NCI-H524 (cell line): ENCODE measurements at regions not wholly inside any gene's neighbourhood (a gene's known extent, or its start where the extent isn't known, plus 50 kb on each side); places are given as distances from the start of the nearest gene placed in this dataset.
A peak's percentile ranks its signal among the peaks of the same experiment; 100 is the strongest.

Experiments used
- DNase-seq, 2 experiments: peaks; one replicate each; lab custom pipeline; 2025; lab: John Stamatoyannopoulos, UW

- no peak for DNase-seq
These were observed 82.4 kb upstream of the ZIC3 start for GRCh38 chrX:137483554-137483953.

DNA sequence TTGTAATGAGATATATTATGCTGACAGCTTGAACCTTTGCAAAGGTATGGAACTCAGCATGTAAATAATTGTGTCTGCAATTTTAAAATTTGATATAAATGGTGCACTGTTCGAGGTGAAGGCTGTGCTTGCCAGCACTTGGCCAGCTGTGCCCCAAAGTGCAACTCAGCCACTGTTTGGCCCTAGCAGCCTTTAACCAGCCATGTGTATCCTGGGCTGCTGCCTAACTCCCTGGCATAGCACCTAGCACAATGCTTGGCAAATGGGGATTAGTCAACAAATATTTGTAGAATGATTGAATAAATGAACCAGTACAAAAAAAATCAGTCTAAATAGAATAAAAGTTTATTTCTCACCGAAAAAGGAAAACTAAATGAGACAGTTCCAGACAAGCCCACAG lies 83.8 kb upstream of the ZIC3 start:
- no peak for DNase-seq

DNA sequence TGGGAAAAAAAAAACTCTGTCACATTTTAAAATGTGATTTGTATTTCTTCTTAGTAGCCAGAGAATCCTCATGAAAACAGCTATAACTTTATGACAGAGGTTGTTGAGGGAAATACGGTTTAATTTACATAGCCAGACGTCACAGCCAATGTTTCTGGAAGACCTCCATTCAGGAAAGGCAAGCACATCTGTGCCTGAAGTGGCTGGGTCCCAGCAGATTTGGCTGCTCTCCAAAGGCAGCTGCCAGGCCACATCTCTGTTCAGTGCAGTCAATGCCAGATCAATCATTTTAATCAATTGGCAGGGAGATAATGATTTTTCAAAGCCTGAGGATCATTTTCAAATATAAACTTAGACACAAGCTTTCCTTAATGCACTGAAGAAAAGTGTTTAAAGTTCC lies 86.5 kb upstream of the ZIC3 start:
- peak in 1 of 2 experiments; percentile 45 for DNase-seq

- no peak for DNase-seq
These were observed 124.2 kb upstream of the ZIC3 start for GRCh38 chrX:137441711-137442110.

GRCh38 chrX:137432609-137433008 lies 133.3 kb upstream of the ZIC3 start:
- peak; percentile 25 to 55 for DNase-seq

- no peak for DNase-seq
These were observed 134.0 kb upstream of the ZIC3 start for GRCh38 chrX:137431693-137432488.

- no peak for DNase-seq
These were observed 134.9 kb upstream of the ZIC3 start for GRCh38 chrX:137430984-137431475.

GRCh38 chrX:137430301-137430700 lies 135.6 kb upstream of the ZIC3 start:
- DNase-seq: no peak

- no peak for DNase-seq
These were observed 136.9 kb upstream of the ZIC3 start for GRCh38 chrX:137428766-137429591.

- no peak for DNase-seq
These were observed 137.7 kb upstream of the ZIC3 start for GRCh38 chrX:137428221-137428661.

GRCh38 chrX:137427816-137428215 lies 138.1 kb upstream of the ZIC3 start:
- DNase-seq: no peak

DNA sequence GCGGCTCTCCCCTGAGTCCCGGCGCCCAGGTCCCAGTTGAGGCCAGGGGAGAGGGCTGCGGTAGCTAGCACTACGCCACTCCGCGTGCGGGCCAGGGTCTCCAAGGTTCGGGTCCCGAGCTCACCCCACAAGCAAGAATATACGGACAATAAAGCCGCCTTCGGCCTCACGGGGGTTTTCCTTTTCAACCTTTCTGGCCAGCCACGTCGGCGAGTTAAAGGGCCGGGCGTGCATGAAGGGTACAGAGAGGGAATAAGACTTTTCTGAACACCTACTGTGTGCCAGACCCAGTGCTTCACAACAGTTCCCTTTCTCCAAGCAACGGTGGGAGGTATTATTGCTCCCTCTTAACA lies 138.5 kb upstream of the ZIC3 start:
- no peak for DNase-seq

- DNase-seq: peak in 1 of 2 experiments; percentile 24
These were observed 139.1 kb upstream of the ZIC3 start for GRCh38 chrX:137426695-137427425.

GRCh38 chrX:137425986-137426385 lies 139.9 kb upstream of the ZIC3 start:
- DNase-seq: peak; percentile 3 to 74

- DNase-seq: peak; percentile 15 to 58
These were observed 140.5 kb upstream of the ZIC3 start for GRCh38 chrX:137425273-137425902.

GRCh38 chrX:137424679-137425078 lies 141.2 kb upstream of the ZIC3 start:
- no peak for DNase-seq

- no peak for DNase-seq
These were observed 142.7 kb upstream of the ZIC3 start for GRCh38 chrX:137423241-137423640.

- DNase-seq: no peak
These were observed 147.8 kb upstream of the ZIC3 start for GRCh38 chrX:137418086-137418485.

GRCh38 chrX:137413190-137413589 lies 152.7 kb upstream of the ZIC3 start:
- DNase-seq: no peak

DNA sequence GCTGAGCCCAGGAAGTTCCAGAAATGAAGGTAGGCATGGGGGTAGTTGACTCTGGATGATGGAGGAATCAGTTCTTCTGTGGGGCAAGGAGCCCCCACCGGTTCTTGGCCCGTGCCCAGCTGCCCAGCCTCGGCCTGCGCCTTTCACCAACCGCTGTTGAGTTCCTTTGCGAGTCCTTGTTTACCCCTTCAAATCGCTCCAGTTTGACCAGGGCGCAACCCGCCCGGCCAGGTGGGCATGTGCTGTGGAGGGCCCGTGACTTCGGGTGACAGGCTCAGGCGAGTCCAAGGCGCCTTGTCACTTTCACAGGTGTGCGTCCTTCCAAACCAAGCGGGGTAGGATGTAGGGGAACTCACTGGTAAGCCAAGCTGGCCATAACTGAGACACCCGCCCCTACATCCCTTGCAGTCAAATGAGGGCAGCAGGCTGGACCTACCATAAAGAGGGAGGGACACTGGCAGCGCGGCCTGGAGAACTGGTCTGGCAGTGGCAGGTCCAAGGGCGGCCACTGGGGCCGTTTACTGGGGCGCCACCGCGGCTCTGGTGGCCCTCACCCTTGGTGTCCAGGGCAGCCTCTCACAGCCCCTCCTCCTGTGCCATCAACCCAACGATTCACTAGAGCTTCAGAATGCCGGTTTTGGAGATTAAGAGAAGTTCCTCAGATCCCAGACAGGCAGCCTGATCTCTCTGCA lies 160.3 kb upstream of the ZIC3 start:
- no peak for DNase-seq

DNA sequence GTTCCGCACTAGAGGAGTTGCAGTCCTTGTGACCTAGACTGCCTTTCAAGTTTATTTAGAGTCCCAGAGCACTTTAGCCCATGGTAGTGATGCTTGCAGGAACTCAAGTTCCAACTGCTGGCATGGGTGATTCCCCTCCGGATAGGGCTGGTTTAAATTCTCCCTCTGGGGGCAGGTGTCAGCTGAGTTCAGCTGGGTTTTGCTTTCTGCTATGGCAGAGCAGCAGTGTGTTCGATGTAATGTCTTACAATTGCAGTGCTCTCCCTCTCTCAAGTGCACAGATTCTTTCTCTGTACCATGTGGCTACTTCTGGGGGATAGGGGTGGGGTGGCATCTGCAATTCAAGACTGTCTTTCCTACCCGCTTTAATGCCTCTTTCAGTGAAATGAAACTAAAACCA lies 164.8 kb upstream of the ZIC3 start:
- DNase-seq: no peak
